ENCODE measurements at regions not wholly inside any gene's neighbourhood (a gene's known extent, or its start where the extent isn't known, plus 50 kb on each side); places are given as distances from the start of the nearest gene placed in this dataset.

GRCh38 chr2:126307740-126308139 is 348.2 kb upstream of the GYPC start:
- no peak for TF ChIP-seq CTCF (IDR thresholded peaks at IDR 0.05; ENCODE audit: low read length)
- no peak for TF ChIP-seq EZH2 (IDR thresholded peaks at IDR 0.05; ENCODE audit: borderline replicate concordance, low read length)
- Histone ChIP-seq H3K27me3 (ENCODE audit: insufficient read depth, low read length) (no peaks in the 10 kb centered on the region), H3K9me2 (ENCODE audit: low read depth, low read length) (no peaks in the 10 kb centered on the region), H3K36me3 (ENCODE audit: insufficient read depth, low read length) (no peaks in the 10 kb centered on the region), H3K4me3 (ENCODE audit: low read depth, low read length, poor library complexity, severe bottlenecking) (no peak overlapping the region), H3K9me3 (ENCODE audit: low read length) (no peaks in the 10 kb centered on the region), H3K4me1 (ENCODE audit: insufficient read depth, low read length, severe bottlenecking) (no peaks in the 10 kb centered on the region), H3K9ac (ENCODE audit: low read length) (no peak overlapping the region), H2AFZ (ENCODE audit: low read length) (no peak overlapping the region), H4K20me1 (ENCODE audit: insufficient read depth, low read length) (no peaks in the 10 kb centered on the region), H3F3A (ENCODE audit: insufficient read depth, low read length) (no peaks in the 10 kb centered on the region), H3K79me2 (ENCODE audit: insufficient read depth, low read length) (no peaks in the 10 kb centered on the region), H3K4me2 (ENCODE audit: low read length) (no peak overlapping the region), H3K27ac (ENCODE audit: low read depth, low read length, poor library complexity, severe bottlenecking) (no peak overlapping the region)

- no peak for TF ChIP-seq EZH2 (IDR thresholded peaks at IDR 0.05; ENCODE audit: borderline replicate concordance, low read length)
- TF ChIP-seq CTCF (IDR thresholded peaks at IDR 0.05; ENCODE audit: low read length) = no peak
- no peaks in the 10 kb centered on the region for H3K9me3 ChIP-seq (ENCODE audit: low read length)
- H3K4me1 ChIP-seq (ENCODE audit: insufficient read depth, low read length, severe bottlenecking) = no peaks in the 10 kb centered on the region
- no peaks in the 10 kb centered on the region for H3K27me3 ChIP-seq (ENCODE audit: insufficient read depth, low read length)
- H3K27ac ChIP-seq (ENCODE audit: low read depth, low read length, poor library complexity, severe bottlenecking) = no peak overlapping the region
- H3K4me2 ChIP-seq (ENCODE audit: low read length) = no peak overlapping the region
- no peaks in the 10 kb centered on the region for H3F3A ChIP-seq (ENCODE audit: insufficient read depth, low read length)
- no peak overlapping the region for H3K4me3 ChIP-seq (ENCODE audit: low read depth, low read length, poor library complexity, severe bottlenecking)
- H3K36me3 ChIP-seq (ENCODE audit: insufficient read depth, low read length) = no peaks in the 10 kb centered on the region
- no peak overlapping the region for H2AFZ ChIP-seq (ENCODE audit: low read length)
- H4K20me1 ChIP-seq (ENCODE audit: insufficient read depth, low read length) = no peaks in the 10 kb centered on the region
- no peaks in the 10 kb centered on the region for H3K9me2 ChIP-seq (ENCODE audit: low read depth, low read length)
- H3K9ac ChIP-seq (ENCODE audit: low read length) = no peak overlapping the region
- H3K79me2 ChIP-seq (ENCODE audit: insufficient read depth, low read length) = no peaks in the 10 kb centered on the region
These were observed 346.8 kb upstream of the GYPC start for GRCh38 chr2:126309185-126309584.

GRCh38 chr2:126312579-126312978 is 343.4 kb upstream of the GYPC start:
- Histone ChIP-seq H3K36me3 (ENCODE audit: insufficient read depth, low read length) (no peaks in the 10 kb centered on the region), H3K27me3 (ENCODE audit: insufficient read depth, low read length) (no peaks in the 10 kb centered on the region), H3K27ac (ENCODE audit: low read depth, low read length, poor library complexity, severe bottlenecking) (no peak overlapping the region), H3K9ac (ENCODE audit: low read length) (no peak overlapping the region), H3K9me2 (ENCODE audit: low read depth, low read length) (no peaks in the 10 kb centered on the region), H3K79me2 (ENCODE audit: insufficient read depth, low read length) (no peaks in the 10 kb centered on the region), H3K4me1 (ENCODE audit: insufficient read depth, low read length, severe bottlenecking) (no peaks in the 10 kb centered on the region), H3K9me3 (ENCODE audit: low read length) (no peaks in the 10 kb centered on the region), H3K4me3 (ENCODE audit: low read depth, low read length, poor library complexity, severe bottlenecking) (no peak overlapping the region), H4K20me1 (ENCODE audit: insufficient read depth, low read length) (no peaks in the 10 kb centered on the region), H3F3A (ENCODE audit: insufficient read depth, low read length) (no peaks in the 10 kb centered on the region), H2AFZ (ENCODE audit: low read length) (no peak overlapping the region), H3K4me2 (ENCODE audit: low read length) (no peak overlapping the region)
- TF ChIP-seq EZH2 (IDR thresholded peaks at IDR 0.05; ENCODE audit: borderline replicate concordance, low read length) = no peak
- no peak for TF ChIP-seq CTCF (IDR thresholded peaks at IDR 0.05; ENCODE audit: low read length)
